Smooth muscle cell (in vitro differentiated cells): ENCODE measurements at regions not wholly inside any gene's neighbourhood (a gene's known extent, or its start where the extent isn't known, plus 50 kb on each side); places are given as distances from the start of the nearest gene placed in this dataset.

Experiments used
- DNase-seq: peaks from one replicate; lab custom pipeline; 2025; ENCODE audit not compliant: unreplicated experiment; lab: John Stamatoyannopoulos, UW
- H2AFZ ChIP-seq: fragments of 200-600 bp; sonication (generic); 2 replicates; pipeline ENCODE4 v1.6.0; 2016; ENCODE audit warnings: antibody characterized with exemption, low read depth, mild to moderate bottlenecking
- H3F3A ChIP-seq: fragments of 200-600 bp; sonication (generic); 2 replicates; pipeline ENCODE4 v1.6.0; 2017; ENCODE audit warnings: antibody characterized with exemption, low read depth
- H3K27ac ChIP-seq: fragments of 200-600 bp; sonication (generic); 2 replicates; pipeline ENCODE4 v1.5.1; 2016; ENCODE audit warnings: low read depth, mild to moderate bottlenecking
- H3K27me3 ChIP-seq: fragments of 200-600 bp; sonication (generic); 2 replicates; pipeline ENCODE4 v1.6.1; 2016; ENCODE audit warnings: low read depth, mild to moderate bottlenecking
- H3K36me3 ChIP-seq: fragments of 200-600 bp; sonication (generic); 2 replicates; pipeline ENCODE4 v1.5.1; 2016; ENCODE audit warnings: low read depth
- H3K4me1 ChIP-seq: fragments of 200-600 bp; sonication (generic); 2 replicates; pipeline ENCODE4 v1.5.1; 2016; ENCODE audit warnings: low read depth
- H3K4me2 ChIP-seq: fragments of 200-600 bp; sonication (generic); 2 replicates; pipeline ENCODE4 v1.6.0; 2016; ENCODE audit warnings: mild to moderate bottlenecking
- H3K4me3 ChIP-seq: fragments of 200-600 bp; sonication (generic); 2 replicates; pipeline ENCODE4 v1.5.1; 2016; ENCODE audit warnings: mild to moderate bottlenecking
- H3K79me2 ChIP-seq: fragments of 200-600 bp; sonication (generic); 2 replicates; pipeline ENCODE4 v1.6.0; 2016; ENCODE audit warnings: low read depth, mild to moderate bottlenecking
- H3K9ac ChIP-seq: fragments of 200-600 bp; sonication (generic); 2 replicates; pipeline ENCODE4 v1.6.0; 2016; ENCODE audit warnings: low read depth
- H3K9me3 ChIP-seq: fragments of 200-600 bp; sonication (generic); replicated peaks from 2 replicates; pipeline ENCODE4 v1.5.1; 2016; ENCODE audit warnings: low read depth
- H4K20me1 ChIP-seq: fragments of 200-600 bp; sonication (generic); 2 replicates; pipeline ENCODE4 v1.6.0; 2016; ENCODE audit warnings: low read depth
- WGBS: methylation state at CpG from one replicate; pipeline ENCODE4 v1.1.7; 2016; ENCODE audit warnings: low lambda C conversion rate; 5-methylcytosine and 5-hydroxymethylcytosine counted together
- TF ChIP-seq, protein P1 (sequence below): fragments of 200-600 bp; sonication (generic); IDR thresholded peaks from 2 replicates; pipeline ENCODE4 v1.5.1; 2017; ENCODE audit warnings: borderline replicate concordance, mild to moderate bottlenecking, antibody characterized with exemption; ENCODE audit not compliant: insufficient read depth, poor library complexity, severe bottlenecking

DNA sequence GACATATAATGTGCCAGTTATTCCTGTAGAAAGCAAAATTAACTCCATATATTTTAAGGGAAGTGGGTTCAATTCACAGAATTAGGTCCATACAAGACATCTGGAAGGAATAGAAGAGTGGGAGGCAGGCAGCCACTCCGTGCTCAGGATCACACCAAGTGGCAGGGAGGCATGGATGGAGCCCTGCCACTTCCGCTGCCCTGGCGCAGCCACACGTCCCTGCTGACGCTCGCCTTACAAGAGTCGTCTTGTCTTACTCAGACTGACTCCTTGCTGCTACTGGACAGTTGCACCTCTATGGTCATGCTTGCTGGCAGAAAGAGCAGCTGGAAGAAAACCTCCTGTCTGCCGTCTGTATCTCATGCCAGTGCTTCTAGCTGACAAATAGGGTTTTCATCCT lies 579.9 kb upstream of the POM121L12 start:
- H3K79me2 ChIP-seq = no peaks in the 10 kb centered on the region
- no peaks in the 10 kb centered on the region for H3F3A ChIP-seq
- H3K27me3 ChIP-seq = no peaks in the 10 kb centered on the region
- no peaks in the 10 kb centered on the region for H3K9me3 ChIP-seq
- no peak overlapping the region for H3K9ac ChIP-seq
- H4K20me1 ChIP-seq = no peaks in the 10 kb centered on the region
- WGBS = 93% methylated on average over 8 of the region's 8 CpGs
- no peaks in the 10 kb centered on the region for H3K36me3 ChIP-seq
- no peaks in the 10 kb centered on the region for H3K4me1 ChIP-seq
- H3K4me3 ChIP-seq = no peak overlapping the region
- TF ChIP-seq, protein P1, sequence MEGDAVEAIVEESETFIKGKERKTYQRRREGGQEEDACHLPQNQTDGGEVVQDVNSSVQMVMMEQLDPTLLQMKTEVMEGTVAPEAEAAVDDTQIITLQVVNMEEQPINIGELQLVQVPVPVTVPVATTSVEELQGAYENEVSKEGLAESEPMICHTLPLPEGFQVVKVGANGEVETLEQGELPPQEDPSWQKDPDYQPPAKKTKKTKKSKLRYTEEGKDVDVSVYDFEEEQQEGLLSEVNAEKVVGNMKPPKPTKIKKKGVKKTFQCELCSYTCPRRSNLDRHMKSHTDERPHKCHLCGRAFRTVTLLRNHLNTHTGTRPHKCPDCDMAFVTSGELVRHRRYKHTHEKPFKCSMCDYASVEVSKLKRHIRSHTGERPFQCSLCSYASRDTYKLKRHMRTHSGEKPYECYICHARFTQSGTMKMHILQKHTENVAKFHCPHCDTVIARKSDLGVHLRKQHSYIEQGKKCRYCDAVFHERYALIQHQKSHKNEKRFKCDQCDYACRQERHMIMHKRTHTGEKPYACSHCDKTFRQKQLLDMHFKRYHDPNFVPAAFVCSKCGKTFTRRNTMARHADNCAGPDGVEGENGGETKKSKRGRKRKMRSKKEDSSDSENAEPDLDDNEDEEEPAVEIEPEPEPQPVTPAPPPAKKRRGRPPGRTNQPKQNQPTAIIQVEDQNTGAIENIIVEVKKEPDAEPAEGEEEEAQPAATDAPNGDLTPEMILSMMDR = no peak
- no peak overlapping the region for H3K27ac ChIP-seq
- H2AFZ ChIP-seq = no peak overlapping the region
- H3K4me2 ChIP-seq = no peak overlapping the region
- DNase-seq = no peak

DNA sequence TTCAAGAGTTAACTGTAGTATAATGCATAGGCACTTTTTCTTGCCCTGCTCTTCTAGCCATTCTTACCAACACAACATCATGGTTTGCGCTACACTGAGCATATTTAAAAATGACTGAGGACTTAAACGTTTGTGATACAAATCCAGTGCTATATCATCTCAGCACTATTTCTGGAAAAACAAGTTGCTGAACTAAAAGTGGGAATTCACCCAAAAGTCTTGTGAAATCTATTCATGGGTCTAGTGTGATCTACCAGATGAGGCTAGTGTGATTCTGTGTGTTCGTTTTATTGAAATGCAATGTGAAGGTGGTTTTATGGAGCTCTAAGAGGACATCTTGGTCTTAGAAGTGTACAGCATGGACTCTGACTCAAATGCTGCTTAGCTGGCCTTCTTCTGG lies 584.6 kb upstream of the POM121L12 start:
- Histone ChIP-seq H3K36me3 (no peaks in the 10 kb centered on the region), H3K9ac (no peak overlapping the region), H3K4me2 (no peak overlapping the region), H3K27me3 (no peaks in the 10 kb centered on the region), H4K20me1 (no peaks in the 10 kb centered on the region), H3K79me2 (no peaks in the 10 kb centered on the region), H3K9me3 (no peaks in the 10 kb centered on the region), H3K4me3 (no peak overlapping the region), H2AFZ (no peak overlapping the region), H3F3A (no peaks in the 10 kb centered on the region), H3K27ac (no peak overlapping the region), H3K4me1 (no peaks in the 10 kb centered on the region)
- 85% methylated on average over 3 of the region's 3 CpGs for WGBS
- DNase-seq = no peak
- TF ChIP-seq, protein P1 = no peak

DNA sequence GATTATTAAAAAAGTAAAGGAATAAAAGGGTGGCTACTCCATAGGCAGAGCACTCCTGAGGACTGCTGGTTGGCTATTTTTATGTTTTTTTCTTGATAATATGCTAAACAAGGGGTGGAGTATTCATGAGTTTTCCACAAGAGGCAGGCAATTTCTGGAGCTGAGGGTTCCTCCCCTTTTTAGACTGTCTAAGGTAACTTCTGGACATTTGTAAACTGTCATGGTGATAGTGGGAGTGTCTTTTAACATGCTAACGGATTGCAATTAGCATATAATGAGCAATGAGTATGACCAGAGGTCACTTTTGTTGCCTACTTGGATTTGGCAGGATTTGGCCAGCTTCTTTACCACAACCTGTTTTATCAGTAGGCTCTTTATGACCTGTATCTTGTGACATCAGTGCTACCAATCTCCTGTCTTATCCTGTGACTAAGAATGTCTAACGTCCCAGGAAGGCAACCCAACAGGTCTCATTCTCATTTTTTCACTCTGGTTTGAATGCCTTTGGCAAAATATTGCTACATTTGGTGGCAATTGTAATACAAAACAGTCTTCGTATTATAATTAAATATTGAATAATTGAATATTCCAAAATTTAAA lies 587.8 kb upstream of the POM121L12 start:
- Histone ChIP-seq H3K9me3 (peaks cover 11% of the 10 kb centered on the region), H3K4me3 (no peak overlapping the region), H4K20me1 (no peaks in the 10 kb centered on the region), H3K27ac (no peak overlapping the region), H3K9ac (no peak overlapping the region), H3K4me1 (no peaks in the 10 kb centered on the region), H3K79me2 (no peaks in the 10 kb centered on the region), H3F3A (no peaks in the 10 kb centered on the region), H3K36me3 (no peaks in the 10 kb centered on the region), H3K27me3 (no peaks in the 10 kb centered on the region), H2AFZ (no peak overlapping the region), H3K4me2 (no peak overlapping the region)
- TF ChIP-seq, protein P1 = no peak
- no peak for DNase-seq
- WGBS = 74% methylated on average over 3 of the region's 3 CpGs

DNA sequence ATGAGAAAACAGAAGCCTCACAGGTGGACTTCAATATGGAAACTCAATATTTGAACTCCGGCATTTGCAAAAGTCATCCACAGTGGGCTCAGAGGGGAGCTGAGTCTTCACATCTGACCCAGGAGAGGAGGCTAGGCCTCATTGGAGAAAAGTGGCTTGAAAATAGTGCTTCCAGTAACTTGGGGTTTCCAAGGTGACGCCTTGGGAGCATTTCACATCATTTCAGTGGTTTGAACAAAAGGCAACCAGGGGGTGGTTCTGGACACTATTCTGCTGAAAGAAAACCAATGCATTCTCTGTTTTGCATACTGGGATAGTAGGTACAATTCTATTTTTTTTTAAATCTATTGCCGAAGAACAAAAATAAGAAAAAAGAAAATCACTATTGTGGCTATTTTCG lies 599.2 kb upstream of the POM121L12 start:
- H3K27ac ChIP-seq = no peak overlapping the region
- no peak overlapping the region for H3K4me2 ChIP-seq
- 97% methylated on average over 4 of the region's 4 CpGs for WGBS
- no peaks in the 10 kb centered on the region for H3F3A ChIP-seq
- H3K9ac ChIP-seq = no peak overlapping the region
- no peak overlapping the region for H2AFZ ChIP-seq
- H3K4me3 ChIP-seq = no peak overlapping the region
- no peaks in the 10 kb centered on the region for H4K20me1 ChIP-seq
- no peak for DNase-seq
- no peaks in the 10 kb centered on the region for H3K4me1 ChIP-seq
- H3K9me3 ChIP-seq = no peaks in the 10 kb centered on the region
- no peaks in the 10 kb centered on the region for H3K36me3 ChIP-seq
- H3K79me2 ChIP-seq = no peaks in the 10 kb centered on the region
- H3K27me3 ChIP-seq = no peaks in the 10 kb centered on the region
- TF ChIP-seq, protein P1 = no peak
